GM23338 (cell line): ENCODE measurements at regions not wholly inside any gene's neighbourhood (a gene's known extent, or its start where the extent isn't known, plus 50 kb on each side); places are given as distances from the start of the nearest gene placed in this dataset.

Source experiments
- ATAC-seq: fragments of 200-7000 bp; cut with Tn5 transposase; 3 replicates; pipeline ENCODE4 v1.9.1; 2020
- DNase-seq: peaks from one replicate; pipeline ENCODE4 v3.0.0-alpha.2; 2015; ENCODE audit warnings: low spot score
- H2AFZ ChIP-seq: fragments of 200-600 bp; sonication (generic); 2 replicates; pipeline ENCODE4 v1.8.0; 2016; ENCODE audit warnings: antibody characterized with exemption, mild to moderate bottlenecking, moderate library complexity
- H3F3A ChIP-seq: fragments of 200-600 bp; sonication (generic); replicated peaks from 2 replicates; pipeline ENCODE4 v1.8.0; 2017; ENCODE audit warnings: antibody characterized with exemption, mixed run types, low read depth
- H3K27ac ChIP-seq: fragments of 200-600 bp; sonication (generic); 2 replicates; pipeline ENCODE4 v1.6.1; 2016; ENCODE audit warnings: low read depth
- H3K27me3 ChIP-seq: fragments of 200-600 bp; sonication (generic); 2 replicates; pipeline ENCODE4 v1.8.0; 2016; ENCODE audit warnings: mild to moderate bottlenecking, mixed run types, moderate library complexity; ENCODE audit not compliant: insufficient read depth
- H3K36me3 ChIP-seq: fragments of 200-600 bp; sonication (generic); 2 replicates; pipeline ENCODE4 v1.8.0; 2016; ENCODE audit warnings: mild to moderate bottlenecking; ENCODE audit not compliant: insufficient read depth
- H3K4me1 ChIP-seq: fragments of 200-600 bp; sonication (generic); 2 replicates; pipeline ENCODE4 v1.8.0; 2016; ENCODE audit warnings: mild to moderate bottlenecking, moderate library complexity; ENCODE audit not compliant: insufficient read depth
- H3K4me2 ChIP-seq: fragments of 200-600 bp; sonication (generic); 2 replicates; pipeline ENCODE4 v1.7.1; 2017; ENCODE audit warnings: mixed run types
- H3K4me3 ChIP-seq: fragments of 200-600 bp; sonication (generic); 2 replicates; pipeline ENCODE4 v1.6.1; 2016; ENCODE audit warnings: mixed run types
- H3K79me2 ChIP-seq: fragments of 200-600 bp; sonication (generic); replicated peaks from 2 replicates; pipeline ENCODE4 v1.8.0; 2017; ENCODE audit warnings: mild to moderate bottlenecking; ENCODE audit not compliant: insufficient read depth
- H3K9me2 ChIP-seq: fragments of 200-600 bp; sonication (generic); 2 replicates; pipeline ENCODE4 v1.8.0; 2017; ENCODE audit not compliant: insufficient read depth
- H4K20me1 ChIP-seq: fragments of 200-600 bp; sonication (generic); replicated peaks from 2 replicates; pipeline ENCODE4 v1.8.0; 2017; ENCODE audit warnings: mild to moderate bottlenecking; ENCODE audit not compliant: insufficient read depth
- H3K27ac Mint-ChIP-seq: 2 replicates; pipeline ENCODE4 v1.8.0; 2020; ENCODE audit warnings: inconsistent platforms, mild to moderate bottlenecking, moderate library complexity, mixed read lengths
- H3K27me3 Mint-ChIP-seq: 3 replicates; pipeline ENCODE4 v1.8.0; 2022; ENCODE audit warnings: low read depth, mild to moderate bottlenecking, moderate library complexity, mixed read lengths, inconsistent platforms; ENCODE audit not compliant: insufficient read depth, poor library complexity
- H3K36me3 Mint-ChIP-seq: 3 replicates; pipeline ENCODE4 v1.8.0; 2021; ENCODE audit warnings: low read depth, mild to moderate bottlenecking, inconsistent platforms, moderate library complexity, mixed read lengths
- H3K4me1 Mint-ChIP-seq: 3 replicates; pipeline ENCODE4 v1.8.0; 2020; ENCODE audit warnings: mild to moderate bottlenecking, inconsistent platforms, mixed read lengths
- H3K4me3 Mint-ChIP-seq: 3 replicates; pipeline ENCODE4 v1.8.0; 2021; ENCODE audit warnings: moderate library complexity, mild to moderate bottlenecking, inconsistent platforms, mixed read lengths
- H3K9me3 Mint-ChIP-seq: 3 replicates; pipeline ENCODE4 v1.8.0; 2020; ENCODE audit warnings: moderate library complexity, mild to moderate bottlenecking, inconsistent platforms, mixed read lengths
- EZH2 ChIP-seq: fragments of 200-600 bp; sonication (generic); IDR thresholded peaks from one replicate; pipeline ENCODE4 v1.8.0; 2017; ENCODE audit warnings: antibody characterized with exemption, mild to moderate bottlenecking, low read depth; ENCODE audit not compliant: unreplicated experiment
- EZH2phosphoT487 ChIP-seq: fragments of 200-600 bp; sonication (generic); IDR thresholded peaks from one replicate; pipeline ENCODE4 v1.8.1; 2018; ENCODE audit warnings: antibody characterized with exemption; ENCODE audit not compliant: unreplicated experiment
- NANOG ChIP-seq: IDR thresholded peaks from 2 replicates; pipeline ENCODE4 v1.6.1; 2016; ENCODE audit warnings: antibody characterized with exemption, borderline replicate concordance
- STAT1 ChIP-seq: IDR thresholded peaks from one replicate; pipeline ENCODE4 v1.6.1; 2016; ENCODE audit warnings: antibody characterized with exemption; ENCODE audit not compliant: unreplicated experiment
- ZNF114 ChIP-seq: fragments of 250-450 bp; sonication (Bioruptor Pico); IDR thresholded peaks from 2 replicates; pipeline ENCODE4 v1.5.0; 2020; ENCODE audit warnings: mild to moderate bottlenecking, moderate library complexity
- ZNF331 ChIP-seq: fragments of 250-450 bp; sonication (Bioruptor Pico); IDR thresholded peaks from 2 replicates; pipeline ENCODE4 v1.5.0; 2020; ENCODE audit warnings: low read depth, mild to moderate bottlenecking, moderate library complexity
- TF ChIP-seq, protein P1 (sequence below): IDR thresholded peaks from one replicate; pipeline ENCODE4 v1.6.1; 2018; ENCODE audit warnings: antibody characterized with exemption; ENCODE audit not compliant: unreplicated experiment
- TF ChIP-seq, protein P2 (sequence below): fragments of 250-450 bp; sonication (Bioruptor Pico); IDR thresholded peaks from 2 replicates; pipeline ENCODE4 v1.5.0; 2020; ENCODE audit warnings: mild to moderate bottlenecking, moderate library complexity
- TF ChIP-seq, protein P3 (sequence below), 2 experiments: fragments of 200-600 bp in 1 of 2; sonication (generic) in 1 of 2; conservative IDR thresholded peaks; 2 replicates each; pipeline versions ENCODE4 v1.5.1 to v1.6.1; 2016 to 2017; ENCODE audit warnings: antibody characterized with exemption in 2 of 2, low read depth in 2 of 2, mild to moderate bottlenecking in 2 of 2, moderate library complexity in 1 of 2
- TF ChIP-seq, protein P4 (sequence below): IDR thresholded peaks from 2 replicates; pipeline ENCODE4 v1.6.1; 2016; ENCODE audit warnings: antibody characterized with exemption

DNA sequence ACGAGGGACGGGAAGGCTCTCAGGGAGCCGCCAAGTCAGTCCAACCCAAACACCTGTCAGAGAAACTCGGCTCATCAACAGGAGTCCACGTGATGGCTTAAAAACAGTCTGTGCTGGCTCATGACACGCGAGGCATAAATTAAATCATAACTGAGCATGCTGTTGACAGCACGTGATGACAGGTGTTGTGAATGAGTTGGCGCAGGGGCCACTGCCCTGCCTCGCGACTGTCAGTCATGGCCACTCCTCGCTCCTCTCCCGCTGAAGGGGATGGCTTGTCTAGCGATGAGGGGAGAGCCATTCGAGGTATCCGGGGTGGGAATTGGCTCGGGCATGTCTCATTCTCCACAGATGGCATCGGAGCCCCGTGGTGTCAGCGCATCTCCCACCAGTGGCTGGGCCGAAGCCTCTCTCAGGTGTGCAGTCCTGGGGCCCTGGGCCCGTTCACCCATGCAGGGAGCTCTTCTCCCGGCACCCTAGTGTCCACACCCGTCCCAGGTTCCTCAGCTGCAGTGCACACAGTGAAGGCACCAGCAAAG is 313.3 kb downstream of the BMP7 start (continued):
- TF ChIP-seq, protein P1, sequence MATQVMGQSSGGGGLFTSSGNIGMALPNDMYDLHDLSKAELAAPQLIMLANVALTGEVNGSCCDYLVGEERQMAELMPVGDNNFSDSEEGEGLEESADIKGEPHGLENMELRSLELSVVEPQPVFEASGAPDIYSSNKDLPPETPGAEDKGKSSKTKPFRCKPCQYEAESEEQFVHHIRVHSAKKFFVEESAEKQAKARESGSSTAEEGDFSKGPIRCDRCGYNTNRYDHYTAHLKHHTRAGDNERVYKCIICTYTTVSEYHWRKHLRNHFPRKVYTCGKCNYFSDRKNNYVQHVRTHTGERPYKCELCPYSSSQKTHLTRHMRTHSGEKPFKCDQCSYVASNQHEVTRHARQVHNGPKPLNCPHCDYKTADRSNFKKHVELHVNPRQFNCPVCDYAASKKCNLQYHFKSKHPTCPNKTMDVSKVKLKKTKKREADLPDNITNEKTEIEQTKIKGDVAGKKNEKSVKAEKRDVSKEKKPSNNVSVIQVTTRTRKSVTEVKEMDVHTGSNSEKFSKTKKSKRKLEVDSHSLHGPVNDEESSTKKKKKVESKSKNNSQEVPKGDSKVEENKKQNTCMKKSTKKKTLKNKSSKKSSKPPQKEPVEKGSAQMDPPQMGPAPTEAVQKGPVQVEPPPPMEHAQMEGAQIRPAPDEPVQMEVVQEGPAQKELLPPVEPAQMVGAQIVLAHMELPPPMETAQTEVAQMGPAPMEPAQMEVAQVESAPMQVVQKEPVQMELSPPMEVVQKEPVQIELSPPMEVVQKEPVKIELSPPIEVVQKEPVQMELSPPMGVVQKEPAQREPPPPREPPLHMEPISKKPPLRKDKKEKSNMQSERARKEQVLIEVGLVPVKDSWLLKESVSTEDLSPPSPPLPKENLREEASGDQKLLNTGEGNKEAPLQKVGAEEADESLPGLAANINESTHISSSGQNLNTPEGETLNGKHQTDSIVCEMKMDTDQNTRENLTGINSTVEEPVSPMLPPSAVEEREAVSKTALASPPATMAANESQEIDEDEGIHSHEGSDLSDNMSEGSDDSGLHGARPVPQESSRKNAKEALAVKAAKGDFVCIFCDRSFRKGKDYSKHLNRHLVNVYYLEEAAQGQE = no peak
- TF ChIP-seq EZH2 = no peak

DNA sequence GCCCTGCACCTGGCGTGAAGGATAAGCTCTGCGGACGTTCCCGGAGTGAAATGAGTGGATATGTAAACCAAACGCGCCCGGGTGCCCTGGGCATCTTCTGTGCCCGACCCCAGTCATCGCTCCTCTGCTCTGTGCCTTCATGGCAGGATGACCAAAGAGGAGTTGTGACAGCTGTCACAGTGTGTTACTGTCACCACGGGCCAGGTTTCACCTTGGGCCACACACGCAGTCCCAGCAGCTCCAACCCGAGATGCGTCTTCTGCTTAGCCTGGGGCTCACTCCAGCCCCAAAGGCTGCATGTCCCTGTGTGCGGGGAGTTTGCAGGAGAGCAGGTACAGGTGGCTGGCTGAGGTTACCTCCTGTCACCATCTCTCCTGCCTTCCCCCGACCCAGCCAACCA is 311.6 kb downstream of the BMP7 start:
- DNase-seq (no peak), ATAC-seq (no peak; the same call in 1 of the 3 replicates)
- Mint-ChIP-seq H3K4me1 (peaks cover 42% of the 10 kb centered on the region), H3K27me3 (peaks cover 15% of the 10 kb centered on the region), H3K27ac (no peak overlapping the region; the same call in 1 of the 2 replicates), H3K36me3 (no peaks in the 10 kb centered on the region), H3K9me3 (no peaks in the 10 kb centered on the region), H3K4me3 (no peak overlapping the region)
- no peaks in the 10 kb centered on the region for H3K9me2 ChIP-seq
- no peaks in the 10 kb centered on the region for H3F3A ChIP-seq
- H4K20me1 ChIP-seq = no peaks in the 10 kb centered on the region
- H3K4me3 ChIP-seq = no peak overlapping the region
- H3K36me3 ChIP-seq = no peaks in the 10 kb centered on the region
- no peaks in the 10 kb centered on the region for H3K79me2 ChIP-seq
- peak overlapping the region; percentile 66; the same call in 1 of the 2 replicates for H2AFZ ChIP-seq
- H3K4me2 ChIP-seq = no peak overlapping the region
- H3K27ac ChIP-seq = no peak overlapping the region
- no peaks in the 10 kb centered on the region for H3K27me3 ChIP-seq
- peaks cover 35% of the 10 kb centered on the region for H3K4me1 ChIP-seq
- no peak for TF ChIP-seq STAT1
- TF ChIP-seq ZNF331 (CRISPR knock-in tag) = no peak
- TF ChIP-seq EZH2phosphoT487 = no peak
- TF ChIP-seq ZNF114 (CRISPR knock-in tag) = no peak
- no peak for TF ChIP-seq EZH2
- TF ChIP-seq, protein P2, sequence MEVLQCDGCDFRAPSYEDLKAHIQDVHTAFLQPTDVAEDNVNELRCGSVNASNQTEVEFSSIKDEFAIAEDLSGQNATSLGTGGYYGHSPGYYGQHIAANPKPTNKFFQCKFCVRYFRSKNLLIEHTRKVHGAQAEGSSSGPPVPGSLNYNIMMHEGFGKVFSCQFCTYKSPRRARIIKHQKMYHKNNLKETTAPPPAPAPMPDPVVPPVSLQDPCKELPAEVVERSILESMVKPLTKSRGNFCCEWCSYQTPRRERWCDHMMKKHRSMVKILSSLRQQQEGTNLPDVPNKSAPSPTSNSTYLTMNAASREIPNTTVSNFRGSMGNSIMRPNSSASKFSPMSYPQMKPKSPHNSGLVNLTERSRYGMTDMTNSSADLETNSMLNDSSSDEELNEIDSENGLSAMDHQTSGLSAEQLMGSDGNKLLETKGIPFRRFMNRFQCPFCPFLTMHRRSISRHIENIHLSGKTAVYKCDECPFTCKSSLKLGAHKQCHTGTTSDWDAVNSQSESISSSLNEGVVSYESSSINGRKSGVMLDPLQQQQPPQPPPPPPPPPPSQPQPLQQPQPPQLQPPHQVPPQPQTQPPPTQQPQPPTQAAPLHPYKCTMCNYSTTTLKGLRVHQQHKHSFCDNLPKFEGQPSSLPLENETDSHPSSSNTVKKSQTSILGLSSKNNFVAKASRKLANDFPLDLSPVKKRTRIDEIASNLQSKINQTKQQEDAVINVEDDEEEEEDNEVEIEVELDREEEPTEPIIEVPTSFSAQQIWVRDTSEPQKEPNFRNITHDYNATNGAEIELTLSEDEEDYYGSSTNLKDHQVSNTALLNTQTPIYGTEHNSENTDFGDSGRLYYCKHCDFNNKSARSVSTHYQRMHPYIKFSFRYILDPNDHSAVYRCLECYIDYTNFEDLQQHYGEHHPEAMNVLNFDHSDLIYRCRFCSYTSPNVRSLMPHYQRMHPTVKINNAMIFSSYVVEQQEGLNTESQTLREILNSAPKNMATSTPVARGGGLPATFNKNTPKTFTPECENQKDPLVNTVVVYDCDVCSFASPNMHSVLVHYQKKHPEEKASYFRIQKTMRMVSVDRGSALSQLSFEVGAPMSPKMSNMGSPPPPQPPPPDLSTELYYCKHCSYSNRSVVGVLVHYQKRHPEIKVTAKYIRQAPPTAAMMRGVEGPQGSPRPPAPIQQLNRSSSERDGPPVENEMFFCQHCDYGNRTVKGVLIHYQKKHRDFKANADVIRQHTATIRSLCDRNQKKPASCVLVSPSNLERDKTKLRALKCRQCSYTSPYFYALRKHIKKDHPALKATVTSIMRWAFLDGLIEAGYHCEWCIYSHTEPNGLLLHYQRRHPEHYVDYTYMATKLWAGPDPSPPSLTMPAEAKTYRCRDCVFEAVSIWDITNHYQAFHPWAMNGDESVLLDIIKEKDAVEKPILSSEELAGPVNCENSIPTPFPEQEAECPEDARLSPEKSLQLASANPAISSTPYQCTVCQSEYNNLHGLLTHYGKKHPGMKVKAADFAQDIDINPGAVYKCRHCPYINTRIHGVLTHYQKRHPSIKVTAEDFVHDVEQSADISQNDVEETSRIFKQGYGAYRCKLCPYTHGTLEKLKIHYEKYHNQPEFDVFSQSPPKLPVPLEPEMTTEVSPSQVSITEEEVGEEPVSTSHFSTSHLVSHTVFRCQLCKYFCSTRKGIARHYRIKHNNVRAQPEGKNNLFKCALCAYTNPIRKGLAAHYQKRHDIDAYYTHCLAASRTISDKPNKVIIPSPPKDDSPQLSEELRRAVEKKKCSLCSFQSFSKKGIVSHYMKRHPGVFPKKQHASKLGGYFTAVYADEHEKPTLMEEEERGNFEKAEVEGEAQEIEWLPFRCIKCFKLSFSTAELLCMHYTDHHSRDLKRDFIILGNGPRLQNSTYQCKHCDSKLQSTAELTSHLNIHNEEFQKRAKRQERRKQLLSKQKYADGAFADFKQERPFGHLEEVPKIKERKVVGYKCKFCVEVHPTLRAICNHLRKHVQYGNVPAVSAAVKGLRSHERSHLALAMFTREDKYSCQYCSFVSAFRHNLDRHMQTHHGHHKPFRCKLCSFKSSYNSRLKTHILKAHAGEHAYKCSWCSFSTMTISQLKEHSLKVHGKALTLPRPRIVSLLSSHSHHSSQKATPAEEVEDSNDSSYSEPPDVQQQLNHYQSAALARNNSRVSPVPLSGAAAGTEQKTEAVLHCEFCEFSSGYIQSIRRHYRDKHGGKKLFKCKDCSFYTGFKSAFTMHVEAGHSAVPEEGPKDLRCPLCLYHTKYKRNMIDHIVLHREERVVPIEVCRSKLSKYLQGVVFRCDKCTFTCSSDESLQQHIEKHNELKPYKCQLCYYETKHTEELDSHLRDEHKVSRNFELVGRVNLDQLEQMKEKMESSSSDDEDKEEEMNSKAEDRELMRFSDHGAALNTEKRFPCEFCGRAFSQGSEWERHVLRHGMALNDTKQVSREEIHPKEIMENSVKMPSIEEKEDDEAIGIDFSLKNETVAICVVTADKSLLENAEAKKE = no peak
- TF ChIP-seq, protein P3, sequence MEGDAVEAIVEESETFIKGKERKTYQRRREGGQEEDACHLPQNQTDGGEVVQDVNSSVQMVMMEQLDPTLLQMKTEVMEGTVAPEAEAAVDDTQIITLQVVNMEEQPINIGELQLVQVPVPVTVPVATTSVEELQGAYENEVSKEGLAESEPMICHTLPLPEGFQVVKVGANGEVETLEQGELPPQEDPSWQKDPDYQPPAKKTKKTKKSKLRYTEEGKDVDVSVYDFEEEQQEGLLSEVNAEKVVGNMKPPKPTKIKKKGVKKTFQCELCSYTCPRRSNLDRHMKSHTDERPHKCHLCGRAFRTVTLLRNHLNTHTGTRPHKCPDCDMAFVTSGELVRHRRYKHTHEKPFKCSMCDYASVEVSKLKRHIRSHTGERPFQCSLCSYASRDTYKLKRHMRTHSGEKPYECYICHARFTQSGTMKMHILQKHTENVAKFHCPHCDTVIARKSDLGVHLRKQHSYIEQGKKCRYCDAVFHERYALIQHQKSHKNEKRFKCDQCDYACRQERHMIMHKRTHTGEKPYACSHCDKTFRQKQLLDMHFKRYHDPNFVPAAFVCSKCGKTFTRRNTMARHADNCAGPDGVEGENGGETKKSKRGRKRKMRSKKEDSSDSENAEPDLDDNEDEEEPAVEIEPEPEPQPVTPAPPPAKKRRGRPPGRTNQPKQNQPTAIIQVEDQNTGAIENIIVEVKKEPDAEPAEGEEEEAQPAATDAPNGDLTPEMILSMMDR (conservative IDR thresholded peaks at IDR 0.05; ENCODE audit: low read depth in 2 of 2) = no peak
- TF ChIP-seq, protein P4, sequence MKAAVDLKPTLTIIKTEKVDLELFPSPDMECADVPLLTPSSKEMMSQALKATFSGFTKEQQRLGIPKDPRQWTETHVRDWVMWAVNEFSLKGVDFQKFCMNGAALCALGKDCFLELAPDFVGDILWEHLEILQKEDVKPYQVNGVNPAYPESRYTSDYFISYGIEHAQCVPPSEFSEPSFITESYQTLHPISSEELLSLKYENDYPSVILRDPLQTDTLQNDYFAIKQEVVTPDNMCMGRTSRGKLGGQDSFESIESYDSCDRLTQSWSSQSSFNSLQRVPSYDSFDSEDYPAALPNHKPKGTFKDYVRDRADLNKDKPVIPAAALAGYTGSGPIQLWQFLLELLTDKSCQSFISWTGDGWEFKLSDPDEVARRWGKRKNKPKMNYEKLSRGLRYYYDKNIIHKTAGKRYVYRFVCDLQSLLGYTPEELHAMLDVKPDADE = no peak
- TF ChIP-seq NANOG = no peak
